Hepatocyte (in vitro differentiated cells): ENCODE measurements at regions not wholly inside any gene's neighbourhood (a gene's known extent, or its start where the extent isn't known, plus 50 kb on each side); places are given as distances from the start of the nearest gene placed in this dataset.

Experiments
- CTCF ChIP-seq: fragments of 200-600 bp; sonication (generic); IDR thresholded peaks from 2 replicates; pipeline ENCODE4 v1.5.1; 2016; ENCODE audit warnings: antibody characterized with exemption, mild to moderate bottlenecking; ENCODE audit not compliant: poor library complexity
- EZH2 ChIP-seq: fragments of 200-600 bp; sonication (generic); IDR thresholded peaks from 2 replicates; pipeline ENCODE4 v1.6.1; 2016; ENCODE audit warnings: antibody characterized with exemption, mild to moderate bottlenecking, borderline replicate concordance
- EZH2phosphoT487 ChIP-seq: fragments of 200-600 bp; sonication (generic); IDR thresholded peaks from one replicate; pipeline ENCODE4 v1.6.1; 2018; ENCODE audit warnings: antibody characterized with exemption, mild to moderate bottlenecking, low read depth, moderate library complexity; ENCODE audit not compliant: unreplicated experiment, severe bottlenecking

GRCh38 chr3:73709712-73710111 lies 85.0 kb upstream of the PDZRN3 start:
- TF ChIP-seq CTCF (no peak), EZH2phosphoT487 (no peak), EZH2 (no peak)
